Smooth muscle cell (in vitro differentiated cells): ENCODE measurements at regions not wholly inside any gene's neighbourhood (a gene's known extent, or its start where the extent isn't known, plus 50 kb on each side); places are given as distances from the start of the nearest gene placed in this dataset.

Experiments
- DNase-seq: peaks from one replicate; lab custom pipeline; 2025; ENCODE audit not compliant: unreplicated experiment; lab: John Stamatoyannopoulos, UW
- H2AFZ ChIP-seq: fragments of 200-600 bp; sonication (generic); 2 replicates; pipeline ENCODE4 v1.6.0; 2016; ENCODE audit warnings: antibody characterized with exemption, low read depth, mild to moderate bottlenecking
- H3F3A ChIP-seq: fragments of 200-600 bp; sonication (generic); 2 replicates; pipeline ENCODE4 v1.6.0; 2017; ENCODE audit warnings: antibody characterized with exemption, low read depth
- H3K27ac ChIP-seq: fragments of 200-600 bp; sonication (generic); 2 replicates; pipeline ENCODE4 v1.5.1; 2016; ENCODE audit warnings: low read depth, mild to moderate bottlenecking
- H3K27me3 ChIP-seq: fragments of 200-600 bp; sonication (generic); 2 replicates; pipeline ENCODE4 v1.6.1; 2016; ENCODE audit warnings: low read depth, mild to moderate bottlenecking
- H3K36me3 ChIP-seq: fragments of 200-600 bp; sonication (generic); 2 replicates; pipeline ENCODE4 v1.5.1; 2016; ENCODE audit warnings: low read depth
- H3K4me1 ChIP-seq: fragments of 200-600 bp; sonication (generic); 2 replicates; pipeline ENCODE4 v1.5.1; 2016; ENCODE audit warnings: low read depth
- H3K4me2 ChIP-seq: fragments of 200-600 bp; sonication (generic); 2 replicates; pipeline ENCODE4 v1.6.0; 2016; ENCODE audit warnings: mild to moderate bottlenecking
- H3K4me3 ChIP-seq: fragments of 200-600 bp; sonication (generic); 2 replicates; pipeline ENCODE4 v1.5.1; 2016; ENCODE audit warnings: mild to moderate bottlenecking
- H3K79me2 ChIP-seq: fragments of 200-600 bp; sonication (generic); 2 replicates; pipeline ENCODE4 v1.6.0; 2016; ENCODE audit warnings: low read depth, mild to moderate bottlenecking
- H3K9ac ChIP-seq: fragments of 200-600 bp; sonication (generic); 2 replicates; pipeline ENCODE4 v1.6.0; 2016; ENCODE audit warnings: low read depth
- H3K9me3 ChIP-seq: fragments of 200-600 bp; sonication (generic); replicated peaks from 2 replicates; pipeline ENCODE4 v1.5.1; 2016; ENCODE audit warnings: low read depth
- H4K20me1 ChIP-seq: fragments of 200-600 bp; sonication (generic); 2 replicates; pipeline ENCODE4 v1.6.0; 2016; ENCODE audit warnings: low read depth
- WGBS: methylation state at CpG from one replicate; pipeline ENCODE4 v1.1.7; 2016; ENCODE audit warnings: low lambda C conversion rate; 5-methylcytosine and 5-hydroxymethylcytosine counted together
- TF ChIP-seq, protein P1 (sequence below): fragments of 200-600 bp; sonication (generic); IDR thresholded peaks from 2 replicates; pipeline ENCODE4 v1.5.1; 2017; ENCODE audit warnings: borderline replicate concordance, mild to moderate bottlenecking, antibody characterized with exemption; ENCODE audit not compliant: insufficient read depth, poor library complexity, severe bottlenecking

DNA sequence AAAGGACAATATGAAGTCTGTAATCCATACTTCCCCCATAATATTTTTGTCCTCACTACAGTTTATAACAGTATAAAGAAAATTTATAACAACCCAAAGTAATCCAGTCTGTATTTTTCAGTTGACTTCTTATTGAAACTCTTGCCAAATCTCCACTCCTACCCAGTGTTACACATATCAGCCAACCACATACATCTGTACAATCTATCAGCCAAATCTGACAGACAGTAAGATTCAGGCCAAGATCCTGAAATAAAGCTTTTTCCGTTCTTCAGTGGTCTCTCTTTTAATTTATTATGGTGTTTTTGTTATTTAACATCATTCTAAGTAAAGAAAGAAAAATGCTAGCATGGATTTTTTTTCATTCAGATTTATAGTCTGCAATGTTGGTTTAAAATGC, 2370.9 kb upstream of the RAG2 start:
- no peaks in the 10 kb centered on the region for H4K20me1 ChIP-seq
- no peaks in the 10 kb centered on the region for H3F3A ChIP-seq
- no peaks in the 10 kb centered on the region for H3K4me1 ChIP-seq
- H3K79me2 ChIP-seq, result no peaks in the 10 kb centered on the region
- TF ChIP-seq, protein P1, sequence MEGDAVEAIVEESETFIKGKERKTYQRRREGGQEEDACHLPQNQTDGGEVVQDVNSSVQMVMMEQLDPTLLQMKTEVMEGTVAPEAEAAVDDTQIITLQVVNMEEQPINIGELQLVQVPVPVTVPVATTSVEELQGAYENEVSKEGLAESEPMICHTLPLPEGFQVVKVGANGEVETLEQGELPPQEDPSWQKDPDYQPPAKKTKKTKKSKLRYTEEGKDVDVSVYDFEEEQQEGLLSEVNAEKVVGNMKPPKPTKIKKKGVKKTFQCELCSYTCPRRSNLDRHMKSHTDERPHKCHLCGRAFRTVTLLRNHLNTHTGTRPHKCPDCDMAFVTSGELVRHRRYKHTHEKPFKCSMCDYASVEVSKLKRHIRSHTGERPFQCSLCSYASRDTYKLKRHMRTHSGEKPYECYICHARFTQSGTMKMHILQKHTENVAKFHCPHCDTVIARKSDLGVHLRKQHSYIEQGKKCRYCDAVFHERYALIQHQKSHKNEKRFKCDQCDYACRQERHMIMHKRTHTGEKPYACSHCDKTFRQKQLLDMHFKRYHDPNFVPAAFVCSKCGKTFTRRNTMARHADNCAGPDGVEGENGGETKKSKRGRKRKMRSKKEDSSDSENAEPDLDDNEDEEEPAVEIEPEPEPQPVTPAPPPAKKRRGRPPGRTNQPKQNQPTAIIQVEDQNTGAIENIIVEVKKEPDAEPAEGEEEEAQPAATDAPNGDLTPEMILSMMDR, result no peak
- H3K9ac ChIP-seq, result no peak overlapping the region
- no peaks in the 10 kb centered on the region for H3K36me3 ChIP-seq
- no peaks in the 10 kb centered on the region for H3K27me3 ChIP-seq
- 0% methylated on average over 1 of the region's 1 CpG for WGBS
- H3K27ac ChIP-seq, result no peak overlapping the region
- no peak overlapping the region for H3K4me3 ChIP-seq
- H2AFZ ChIP-seq, result no peak overlapping the region
- H3K4me2 ChIP-seq, result no peak overlapping the region
- DNase-seq, result no peak
- H3K9me3 ChIP-seq, result no peaks in the 10 kb centered on the region

DNA sequence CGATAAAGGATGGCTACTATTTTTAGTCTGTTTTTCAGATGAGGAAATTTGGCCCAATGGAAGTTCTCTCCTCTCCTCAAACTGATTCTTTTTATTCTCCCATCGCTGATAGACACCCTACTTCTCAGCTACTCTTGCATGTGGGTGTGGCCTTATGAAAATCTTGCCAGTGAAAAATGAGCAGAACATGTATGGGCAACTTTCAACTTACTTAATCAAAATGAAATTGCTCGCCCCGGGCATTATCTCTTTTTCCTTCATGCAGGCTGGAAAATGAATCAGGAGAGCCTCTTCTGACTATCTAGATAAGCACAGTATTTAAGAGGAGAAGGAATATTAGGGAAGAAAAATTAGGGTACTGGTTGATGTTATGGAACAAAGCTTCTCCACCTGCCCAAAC, 2354.7 kb upstream of the RAG2 start:
- no peak overlapping the region for H3K4me3 ChIP-seq
- WGBS, result 89% methylated on average over 4 of the region's 4 CpGs
- no peak overlapping the region for H3K4me2 ChIP-seq
- no peak overlapping the region for H3K9ac ChIP-seq
- TF ChIP-seq, protein P1, result no peak
- no peaks in the 10 kb centered on the region for H3K9me3 ChIP-seq
- no peaks in the 10 kb centered on the region for H3K79me2 ChIP-seq
- no peak for DNase-seq
- no peaks in the 10 kb centered on the region for H3K4me1 ChIP-seq
- H2AFZ ChIP-seq, result no peak overlapping the region
- no peaks in the 10 kb centered on the region for H3K27me3 ChIP-seq
- H3K27ac ChIP-seq, result no peak overlapping the region
- no peaks in the 10 kb centered on the region for H3F3A ChIP-seq
- no peaks in the 10 kb centered on the region for H3K36me3 ChIP-seq
- no peaks in the 10 kb centered on the region for H4K20me1 ChIP-seq

GRCh38 chr11:38950867-38951266, 2352.8 kb upstream of the RAG2 start:
- no peaks in the 10 kb centered on the region for H3K79me2 ChIP-seq
- no peak overlapping the region for H2AFZ ChIP-seq
- no peak overlapping the region for H3K9ac ChIP-seq
- H3K27ac ChIP-seq, result no peak overlapping the region
- 48% methylated on average over 1 of the region's 1 CpG for WGBS
- no peak for DNase-seq
- TF ChIP-seq, protein P1, result no peak
- no peak overlapping the region for H3K4me2 ChIP-seq
- H3K4me1 ChIP-seq, result no peaks in the 10 kb centered on the region
- H3K9me3 ChIP-seq, result no peaks in the 10 kb centered on the region
- H3K4me3 ChIP-seq, result no peak overlapping the region
- no peaks in the 10 kb centered on the region for H3K36me3 ChIP-seq
- H4K20me1 ChIP-seq, result no peaks in the 10 kb centered on the region
- no peaks in the 10 kb centered on the region for H3F3A ChIP-seq
- H3K27me3 ChIP-seq, result no peaks in the 10 kb centered on the region

- H3F3A ChIP-seq, result no peaks in the 10 kb centered on the region
- WGBS, result 84% methylated on average over 1 of the region's 1 CpG
- TF ChIP-seq, protein P1, result no peak
These were observed 2350.4 kb upstream of the RAG2 start for GRCh38 chr11:38948392-38948791.

More at GRCh38 chr11:38948392-38948791, 2350.4 kb upstream of the RAG2 start:
- no peak overlapping the region for H3K27ac ChIP-seq
- no peaks in the 10 kb centered on the region for H3K9me3 ChIP-seq
- H3K9ac ChIP-seq, result no peak overlapping the region
- H3K36me3 ChIP-seq, result no peaks in the 10 kb centered on the region
- no peaks in the 10 kb centered on the region for H3K4me1 ChIP-seq
- H3K4me2 ChIP-seq, result no peak overlapping the region
- H3K27me3 ChIP-seq, result no peaks in the 10 kb centered on the region
- no peak overlapping the region for H3K4me3 ChIP-seq
- DNase-seq, result no peak
- H2AFZ ChIP-seq, result no peak overlapping the region
- no peaks in the 10 kb centered on the region for H3K79me2 ChIP-seq
- H4K20me1 ChIP-seq, result no peaks in the 10 kb centered on the region
